Astrocyte (in vitro differentiated cells and primary cell): ENCODE measurements at regions not wholly inside any gene's neighbourhood (a gene's known extent, or its start where the extent isn't known, plus 50 kb on each side); places are given as distances from the start of the nearest gene placed in this dataset.

ENCODE experiments used
- DNase-seq: peaks from one replicate; pipeline ENCODE4 v3.0.0-alpha.2; 2010; ENCODE audit warnings: low read depth
- FAIRE-seq: peaks from 2 replicates; lab custom pipeline; 2011; peaks lifted over from hg19 to GRCh38; lab: Jason Lieb, UNC
- H2AFZ ChIP-seq: 2 replicates; pipeline ENCODE4 v1.6.0; 2012; ENCODE audit warnings: low read depth, low read length, inconsistent platforms
- H3K27ac ChIP-seq: 2 replicates; pipeline ENCODE4 v1.5.1; 2011; ENCODE audit warnings: low read depth, low read length, inconsistent platforms
- H3K27me3 ChIP-seq: 2 replicates; pipeline ENCODE4 v1.6.0; 2011; ENCODE audit warnings: low read length, inconsistent platforms; ENCODE audit not compliant: insufficient read depth
- H3K36me3 ChIP-seq: 2 replicates; pipeline ENCODE4 v1.5.1; 2011; ENCODE audit warnings: low read length, inconsistent platforms; ENCODE audit not compliant: insufficient read depth
- H3K4me1 ChIP-seq: 2 replicates; pipeline ENCODE4 v1.5.1; 2011; ENCODE audit warnings: low read length, inconsistent platforms; ENCODE audit not compliant: insufficient read depth
- H3K4me2 ChIP-seq: 2 replicates; pipeline ENCODE4 v1.6.0; 2012; ENCODE audit warnings: low read length, inconsistent platforms
- H3K4me3 ChIP-seq: 2 replicates; pipeline ENCODE4 v1.5.1; 2011; ENCODE audit warnings: low read depth, mild to moderate bottlenecking, low read length, inconsistent platforms; ENCODE audit not compliant: insufficient read depth
- H3K79me2 ChIP-seq: 2 replicates; pipeline ENCODE4 v1.6.0; 2012; ENCODE audit warnings: mild to moderate bottlenecking, low read length, inconsistent platforms; ENCODE audit not compliant: insufficient read depth
- H3K9ac ChIP-seq: 2 replicates; pipeline ENCODE4 v1.6.0; 2012; ENCODE audit warnings: mild to moderate bottlenecking, low read length, inconsistent platforms
- H3K9me3 ChIP-seq: 2 replicates; pipeline ENCODE4 v1.5.1; 2012; ENCODE audit warnings: low read depth, mild to moderate bottlenecking, low read length, inconsistent platforms; ENCODE audit not compliant: insufficient read depth
- H4K20me1 ChIP-seq: 2 replicates; pipeline ENCODE4 v1.6.0; 2012; ENCODE audit warnings: low read length, inconsistent platforms; ENCODE audit not compliant: insufficient read depth
- H3K27ac Mint-ChIP-seq: one replicate; pipeline ENCODE4 v1.8.0; 2021; ENCODE audit warnings: mild to moderate bottlenecking, mixed read lengths; ENCODE audit not compliant: unreplicated experiment
- H3K27me3 Mint-ChIP-seq: one replicate; pipeline ENCODE4 v1.8.0; 2021; ENCODE audit warnings: low read depth, mixed read lengths; ENCODE audit not compliant: unreplicated experiment
- H3K36me3 Mint-ChIP-seq: one replicate; pipeline ENCODE4 v1.8.0; 2021; ENCODE audit warnings: low read depth, mixed read lengths; ENCODE audit not compliant: unreplicated experiment
- H3K4me1 Mint-ChIP-seq: one replicate; pipeline ENCODE4 v1.8.0; 2021; ENCODE audit warnings: low read depth, mixed read lengths; ENCODE audit not compliant: unreplicated experiment
- H3K4me3 Mint-ChIP-seq: one replicate; pipeline ENCODE4 v1.8.0; 2021; ENCODE audit warnings: mild to moderate bottlenecking, moderate library complexity, mixed read lengths; ENCODE audit not compliant: unreplicated experiment
- H3K9me3 Mint-ChIP-seq: one replicate; pipeline ENCODE4 v1.8.0; 2021; ENCODE audit warnings: mild to moderate bottlenecking, mixed read lengths; ENCODE audit not compliant: unreplicated experiment
- EZH2 ChIP-seq: IDR thresholded peaks from 2 replicates; pipeline ENCODE4 v1.6.1; 2012; ENCODE audit warnings: mild to moderate bottlenecking, low read length, inconsistent platforms; ENCODE audit not compliant: insufficient read depth
- TF ChIP-seq, protein P1 (sequence below): IDR thresholded peaks from 2 replicates; pipeline ENCODE4 v1.5.1; 2011; ENCODE audit warnings: low read depth, mild to moderate bottlenecking, inconsistent platforms, low read length, moderate library complexity; ENCODE audit not compliant: insufficient read depth

DNA sequence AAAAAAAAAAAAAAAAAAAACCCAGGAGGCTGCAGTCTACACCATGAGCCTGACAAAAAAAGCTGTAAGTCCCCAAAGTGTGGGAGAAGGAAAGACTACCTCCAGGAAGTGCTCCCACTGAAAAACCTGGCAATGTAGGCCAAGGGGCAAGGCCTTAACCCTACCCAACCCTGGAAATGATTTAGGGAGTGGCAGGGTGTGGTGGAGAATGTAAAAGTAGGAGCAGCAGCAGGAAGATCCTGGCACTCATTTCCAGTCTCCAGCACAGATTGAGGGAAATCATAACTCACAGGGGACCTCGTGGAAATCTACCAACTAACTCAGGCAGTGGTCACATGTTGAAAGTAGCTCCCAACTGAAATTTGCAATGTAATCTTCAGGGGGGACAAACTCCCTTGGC lies 839.5 kb downstream of the EPHA3 start:
- Histone ChIP-seq H3K4me1 (no peaks in the 10 kb centered on the region), H3K9ac (no peak overlapping the region), H3K36me3 (no peaks in the 10 kb centered on the region), H3K4me3 (no peak overlapping the region), H4K20me1 (no peaks in the 10 kb centered on the region), H3K4me2 (no peak overlapping the region), H3K9me3 (peaks cover 5% of the 10 kb centered on the region), H3K27ac (no peak overlapping the region), H3K79me2 (no peaks in the 10 kb centered on the region), H3K27me3 (no peaks in the 10 kb centered on the region), H2AFZ (no peak overlapping the region)
- H3K27me3 Mint-ChIP-seq: no peaks in the 10 kb centered on the region
- H3K36me3 Mint-ChIP-seq: no peaks in the 10 kb centered on the region
- no peak overlapping the region for H3K4me3 Mint-ChIP-seq
- FAIRE-seq: no peak
- TF ChIP-seq, protein P1, sequence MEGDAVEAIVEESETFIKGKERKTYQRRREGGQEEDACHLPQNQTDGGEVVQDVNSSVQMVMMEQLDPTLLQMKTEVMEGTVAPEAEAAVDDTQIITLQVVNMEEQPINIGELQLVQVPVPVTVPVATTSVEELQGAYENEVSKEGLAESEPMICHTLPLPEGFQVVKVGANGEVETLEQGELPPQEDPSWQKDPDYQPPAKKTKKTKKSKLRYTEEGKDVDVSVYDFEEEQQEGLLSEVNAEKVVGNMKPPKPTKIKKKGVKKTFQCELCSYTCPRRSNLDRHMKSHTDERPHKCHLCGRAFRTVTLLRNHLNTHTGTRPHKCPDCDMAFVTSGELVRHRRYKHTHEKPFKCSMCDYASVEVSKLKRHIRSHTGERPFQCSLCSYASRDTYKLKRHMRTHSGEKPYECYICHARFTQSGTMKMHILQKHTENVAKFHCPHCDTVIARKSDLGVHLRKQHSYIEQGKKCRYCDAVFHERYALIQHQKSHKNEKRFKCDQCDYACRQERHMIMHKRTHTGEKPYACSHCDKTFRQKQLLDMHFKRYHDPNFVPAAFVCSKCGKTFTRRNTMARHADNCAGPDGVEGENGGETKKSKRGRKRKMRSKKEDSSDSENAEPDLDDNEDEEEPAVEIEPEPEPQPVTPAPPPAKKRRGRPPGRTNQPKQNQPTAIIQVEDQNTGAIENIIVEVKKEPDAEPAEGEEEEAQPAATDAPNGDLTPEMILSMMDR: no peak
- TF ChIP-seq EZH2: no peak
- H3K27ac Mint-ChIP-seq: no peak overlapping the region
- peaks cover 14% of the 10 kb centered on the region for H3K9me3 Mint-ChIP-seq
- DNase-seq: no peak
- H3K4me1 Mint-ChIP-seq: no peaks in the 10 kb centered on the region

DNA sequence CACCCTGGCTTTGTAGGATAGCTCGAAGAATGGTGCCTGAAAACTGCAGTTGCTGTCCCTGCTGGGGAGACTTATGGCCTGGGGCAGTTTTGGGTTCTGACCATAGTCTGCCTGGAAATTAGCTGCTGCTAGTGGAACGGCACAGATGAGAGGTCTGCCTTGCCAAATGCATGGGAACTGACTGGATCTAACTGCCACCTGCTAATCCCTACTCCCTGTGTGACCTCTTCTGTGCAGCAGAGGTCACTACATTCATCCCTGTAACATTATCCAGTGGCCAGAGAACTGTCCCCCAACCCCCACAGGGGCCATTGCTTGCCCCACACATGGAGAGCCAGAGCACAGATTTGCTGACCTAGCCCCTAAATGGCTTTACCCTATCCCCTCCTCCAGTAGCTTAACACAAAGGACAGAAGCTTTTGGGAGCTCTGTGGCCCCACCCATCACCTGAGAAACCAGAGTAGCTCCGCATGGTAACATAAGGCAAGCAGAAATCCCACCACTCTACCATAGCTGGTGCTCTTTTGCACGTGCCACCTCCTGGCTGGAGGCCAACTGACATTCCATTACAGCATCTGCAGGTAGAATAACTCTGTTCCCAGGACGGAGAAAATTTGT lies 840.0 kb downstream of the EPHA3 start:
- H3K27me3 Mint-ChIP-seq: no peaks in the 10 kb centered on the region
- Histone ChIP-seq H3K27ac (no peak overlapping the region), H3K4me2 (no peak overlapping the region), H2AFZ (no peak overlapping the region), H3K79me2 (no peaks in the 10 kb centered on the region), H3K4me1 (no peaks in the 10 kb centered on the region), H3K9me3 (peaks cover 5% of the 10 kb centered on the region), H3K4me3 (no peak overlapping the region), H3K27me3 (no peaks in the 10 kb centered on the region), H3K9ac (no peak overlapping the region), H3K36me3 (no peaks in the 10 kb centered on the region), H4K20me1 (no peaks in the 10 kb centered on the region)
- no peak for TF ChIP-seq EZH2
- TF ChIP-seq, protein P1: no peak
- no peaks in the 10 kb centered on the region for H3K36me3 Mint-ChIP-seq
- no peaks in the 10 kb centered on the region for H3K4me1 Mint-ChIP-seq
- H3K27ac Mint-ChIP-seq: no peak overlapping the region
- FAIRE-seq: no peak
- no peak overlapping the region for H3K4me3 Mint-ChIP-seq
- peaks cover 10% of the 10 kb centered on the region for H3K9me3 Mint-ChIP-seq
- DNase-seq: no peak

DNA sequence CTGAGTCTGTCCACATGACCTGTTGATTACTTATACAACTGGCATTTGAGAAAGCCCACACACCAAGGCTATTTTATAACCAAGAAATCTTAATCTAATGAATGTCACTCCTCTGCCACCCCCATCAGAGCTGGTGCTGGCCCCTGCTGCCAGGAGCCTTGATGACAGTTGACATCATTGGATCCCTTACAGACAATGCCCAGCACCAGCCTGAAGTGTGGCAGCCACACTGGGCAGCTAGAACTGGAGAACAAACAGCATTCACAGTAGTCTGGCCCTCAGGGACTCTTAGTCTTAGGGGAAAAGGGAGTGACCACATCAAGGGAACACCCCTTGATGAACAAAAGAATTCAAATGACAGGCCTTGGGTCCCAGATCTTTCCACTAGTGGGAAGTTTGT lies 840.6 kb downstream of the EPHA3 start:
- no peaks in the 10 kb centered on the region for H4K20me1 ChIP-seq
- no peak overlapping the region for H3K4me2 ChIP-seq
- H3K4me1 Mint-ChIP-seq: no peaks in the 10 kb centered on the region
- peaks cover 8% of the 10 kb centered on the region for H3K9me3 Mint-ChIP-seq
- H3K27me3 ChIP-seq: no peaks in the 10 kb centered on the region
- H3K27ac ChIP-seq: no peak overlapping the region
- H3K36me3 Mint-ChIP-seq: no peaks in the 10 kb centered on the region
- no peak overlapping the region for H3K4me3 ChIP-seq
- no peak overlapping the region for H2AFZ ChIP-seq
- no peaks in the 10 kb centered on the region for H3K79me2 ChIP-seq
- no peaks in the 10 kb centered on the region for H3K36me3 ChIP-seq
- TF ChIP-seq EZH2: no peak
- TF ChIP-seq, protein P1: no peak
- no peaks in the 10 kb centered on the region for H3K27me3 Mint-ChIP-seq
- H3K4me3 Mint-ChIP-seq: no peak overlapping the region
- H3K9me3 ChIP-seq: peaks cover 5% of the 10 kb centered on the region
- no peaks in the 10 kb centered on the region for H3K4me1 ChIP-seq
- H3K27ac Mint-ChIP-seq: no peak overlapping the region
- no peak for FAIRE-seq
- DNase-seq: no peak
- H3K9ac ChIP-seq: no peak overlapping the region
